Fibroblast of lung (primary cell): ENCODE measurements at regions not wholly inside any gene's neighbourhood (a gene's known extent, or its start where the extent isn't known, plus 50 kb on each side); places are given as distances from the start of the nearest gene placed in this dataset.

Experiments used
- DNase-seq, 2 donors: peaks; one replicate each; pipeline versions ENCODE4 v3.0.0 to v3.0.0-alpha.2; 2010; ENCODE audit warnings: low read depth in 2 of 2
- H2AFZ ChIP-seq: 2 replicates; pipeline ENCODE4 v1.5.1; 2012; ENCODE audit warnings: low read length, control low read depth, inconsistent platforms
- H3K27ac ChIP-seq: 2 replicates; pipeline ENCODE4 v1.5.1; 2011; ENCODE audit warnings: low read length, control low read depth; ENCODE audit not compliant: insufficient read depth
- H3K27me3 ChIP-seq: 2 replicates; pipeline ENCODE4 v1.5.1; 2011; ENCODE audit warnings: mild to moderate bottlenecking, low read length; ENCODE audit not compliant: control insufficient read depth, insufficient read depth
- H3K36me3 ChIP-seq: 2 replicates; pipeline ENCODE4 v1.5.1; 2011; ENCODE audit warnings: low read length; ENCODE audit not compliant: control insufficient read depth, insufficient read depth
- H3K4me1 ChIP-seq: 2 replicates; pipeline ENCODE4 v1.5.1; 2011; ENCODE audit warnings: low read length; ENCODE audit not compliant: control insufficient read depth, insufficient read depth; ENCODE audit errors: extremely low read depth
- H3K4me2 ChIP-seq: 2 replicates; pipeline ENCODE4 v1.5.1; 2011; ENCODE audit warnings: low read length, control low read depth; ENCODE audit not compliant: insufficient read depth; ENCODE audit errors: extremely low read depth
- H3K4me3 ChIP-seq, 4 experiments: fragments of 200-600 bp in 1 of 4; sonication (generic) in 1 of 4; replicated peaks in 1 of 4; 2 replicates each; pipeline ENCODE4 v1.5.1; 2011 to 2016; ENCODE audit warnings: low read length in 4 of 4, low read depth in 3 of 4, mild to moderate bottlenecking in 3 of 4, control low read depth in 2 of 4, inconsistent platforms in 1 of 4, mixed read lengths in 1 of 4; ENCODE audit not compliant: insufficient read depth in 1 of 4; ENCODE audit errors: control extremely low read depth in 1 of 4
- H3K79me2 ChIP-seq: 2 replicates; pipeline ENCODE4 v1.5.1; 2012; ENCODE audit warnings: mild to moderate bottlenecking, low read length, inconsistent platforms; ENCODE audit not compliant: control insufficient read depth, insufficient read depth
- H3K9ac ChIP-seq: 2 replicates; pipeline ENCODE4 v1.5.1; 2011; ENCODE audit warnings: mild to moderate bottlenecking, low read length, control low read depth; ENCODE audit not compliant: insufficient read depth
- H3K9me3 ChIP-seq: 2 replicates; pipeline ENCODE4 v1.5.1; 2012; ENCODE audit warnings: low read depth, low read length; ENCODE audit not compliant: control insufficient read depth, insufficient read depth
- H4K20me1 ChIP-seq: 2 replicates; pipeline ENCODE4 v1.5.1; 2011; ENCODE audit warnings: low read length; ENCODE audit not compliant: control insufficient read depth, insufficient read depth; ENCODE audit errors: extremely low read depth
- EZH2 ChIP-seq: IDR thresholded peaks from 2 replicates; pipeline ENCODE4 v1.5.1; 2012; ENCODE audit warnings: low read length, control low read depth, mild to moderate bottlenecking; ENCODE audit errors: missing control alignments
- TF ChIP-seq, protein P1 (sequence below), 2 donors: IDR thresholded peaks in 1 of 2; conservative IDR thresholded peaks in 1 of 2; 1 replicate in 1 of 2; 2 replicates in 1 of 2; pipeline ENCODE4 v1.5.1; 2011 to 2012; ENCODE audit warnings: low read length in 2 of 2, control low read depth in 1 of 2, inconsistent platforms in 1 of 2, low read depth in 1 of 2, mild to moderate bottlenecking in 1 of 2

DNA sequence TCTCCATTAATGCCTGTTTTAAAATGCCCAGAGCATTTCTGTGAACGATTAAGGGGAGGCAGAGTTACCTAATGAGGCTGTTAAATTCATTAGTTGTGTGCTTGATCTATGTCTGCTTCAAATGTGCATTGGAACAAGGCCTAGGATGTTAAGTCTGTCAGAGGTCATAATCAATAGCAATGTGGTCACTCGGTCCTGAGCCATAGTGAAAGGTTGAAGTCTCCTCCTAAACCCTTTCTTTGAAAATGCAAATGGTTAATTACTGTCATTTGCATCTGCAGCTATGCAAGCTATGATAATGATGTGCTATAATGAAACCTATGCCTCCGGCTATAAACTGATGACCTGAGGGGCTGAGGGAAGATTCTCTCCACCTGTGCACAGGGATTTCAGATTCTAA is 114.2 kb upstream of the NR5A2 start:
- no peaks in the 10 kb centered on the region for H3K27me3 ChIP-seq
- H2AFZ ChIP-seq: no peak overlapping the region
- H4K20me1 ChIP-seq: no peaks in the 10 kb centered on the region
- no peaks in the 10 kb centered on the region for H3K9me3 ChIP-seq
- H3K36me3 ChIP-seq: no peaks in the 10 kb centered on the region
- H3K27ac ChIP-seq: no peak overlapping the region
- no peak overlapping the region for H3K4me2 ChIP-seq
- TF ChIP-seq EZH2: no peak
- TF ChIP-seq, protein P1, sequence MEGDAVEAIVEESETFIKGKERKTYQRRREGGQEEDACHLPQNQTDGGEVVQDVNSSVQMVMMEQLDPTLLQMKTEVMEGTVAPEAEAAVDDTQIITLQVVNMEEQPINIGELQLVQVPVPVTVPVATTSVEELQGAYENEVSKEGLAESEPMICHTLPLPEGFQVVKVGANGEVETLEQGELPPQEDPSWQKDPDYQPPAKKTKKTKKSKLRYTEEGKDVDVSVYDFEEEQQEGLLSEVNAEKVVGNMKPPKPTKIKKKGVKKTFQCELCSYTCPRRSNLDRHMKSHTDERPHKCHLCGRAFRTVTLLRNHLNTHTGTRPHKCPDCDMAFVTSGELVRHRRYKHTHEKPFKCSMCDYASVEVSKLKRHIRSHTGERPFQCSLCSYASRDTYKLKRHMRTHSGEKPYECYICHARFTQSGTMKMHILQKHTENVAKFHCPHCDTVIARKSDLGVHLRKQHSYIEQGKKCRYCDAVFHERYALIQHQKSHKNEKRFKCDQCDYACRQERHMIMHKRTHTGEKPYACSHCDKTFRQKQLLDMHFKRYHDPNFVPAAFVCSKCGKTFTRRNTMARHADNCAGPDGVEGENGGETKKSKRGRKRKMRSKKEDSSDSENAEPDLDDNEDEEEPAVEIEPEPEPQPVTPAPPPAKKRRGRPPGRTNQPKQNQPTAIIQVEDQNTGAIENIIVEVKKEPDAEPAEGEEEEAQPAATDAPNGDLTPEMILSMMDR (conservative IDR thresholded peaks at IDR 0.05 in 1 of 2, IDR thresholded peaks at IDR 0.05 in 1 of 2; ENCODE audit: low read depth in 1 of 2, low read length in 2 of 2): no peak
- H3K4me1 ChIP-seq: no peaks in the 10 kb centered on the region
- no peak overlapping the region for H3K9ac ChIP-seq
- no peak overlapping the region for H3K4me3 ChIP-seq
- no peaks in the 10 kb centered on the region for H3K79me2 ChIP-seq
- DNase-seq: no peak

DNA sequence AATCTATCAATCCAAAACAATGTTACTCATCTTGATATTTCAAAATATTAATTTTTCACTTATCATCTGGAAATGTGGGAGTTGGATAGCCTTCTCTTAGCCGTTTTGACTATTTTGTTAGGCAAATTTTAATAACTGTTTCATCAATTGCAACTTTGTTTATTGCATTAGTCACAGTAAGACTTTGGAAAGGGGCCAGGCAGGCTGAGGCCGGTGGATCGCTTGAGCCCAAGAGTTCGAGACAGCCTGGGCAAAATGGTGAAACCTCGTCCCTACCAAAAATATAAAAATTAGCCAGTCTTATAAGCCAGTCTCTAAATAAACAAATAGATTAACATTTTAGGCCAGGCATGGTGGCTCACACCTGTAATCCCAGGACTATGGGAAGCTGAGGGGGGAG is 113.0 kb upstream of the NR5A2 start:
- no peak for TF ChIP-seq EZH2
- TF ChIP-seq, protein P1 (conservative IDR thresholded peaks at IDR 0.05 in 1 of 2, IDR thresholded peaks at IDR 0.05 in 1 of 2; ENCODE audit: low read depth in 1 of 2, low read length in 2 of 2): no peak

DNA sequence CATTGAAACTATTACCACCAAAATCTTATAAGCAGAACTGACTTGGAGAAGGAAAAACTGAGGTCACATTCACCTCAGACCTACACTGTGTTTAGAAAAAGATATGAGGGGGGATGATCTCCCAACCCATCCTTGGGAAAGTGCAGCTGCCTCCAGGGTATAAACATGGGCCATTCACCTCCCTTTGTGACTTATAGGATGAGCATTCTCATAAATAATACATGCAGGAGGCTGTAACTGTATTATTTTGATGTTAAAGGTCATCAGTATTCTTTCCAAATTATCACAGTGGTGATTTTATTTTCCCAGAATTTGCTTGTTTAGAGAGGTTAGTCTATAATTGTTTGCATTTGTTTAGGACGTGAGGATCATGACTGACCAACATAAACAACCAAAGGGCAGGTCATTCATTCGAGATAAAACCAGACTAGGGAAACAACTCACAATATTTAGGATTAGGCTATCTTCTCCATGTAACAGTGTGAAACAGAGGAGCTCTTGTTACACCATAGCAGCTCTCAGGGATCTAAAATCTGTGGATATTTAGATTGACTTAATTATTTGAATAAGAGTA is 109.2 kb upstream of the NR5A2 start:
- no peak for DNase-seq
- Histone ChIP-seq H3K9me3 (no peaks in the 10 kb centered on the region), H3K36me3 (no peaks in the 10 kb centered on the region), H3K4me2 (no peak overlapping the region), H2AFZ (no peak overlapping the region), H4K20me1 (no peaks in the 10 kb centered on the region), H3K27ac (no peak overlapping the region), H3K4me3 (no peak overlapping the region), H3K79me2 (no peaks in the 10 kb centered on the region), H3K9ac (no peak overlapping the region), H3K27me3 (no peaks in the 10 kb centered on the region), H3K4me1 (no peaks in the 10 kb centered on the region)
- no peak for TF ChIP-seq EZH2
- TF ChIP-seq, protein P1 (conservative IDR thresholded peaks at IDR 0.05 in 1 of 2, IDR thresholded peaks at IDR 0.05 in 1 of 2; ENCODE audit: low read depth in 1 of 2, low read length in 2 of 2): no peak

More for the DNA sequence above, 113.0 kb upstream of the NR5A2 start:
- DNase-seq: no peak
- Histone ChIP-seq H3K9me3 (no peaks in the 10 kb centered on the region), H3K4me2 (no peak overlapping the region), H3K4me1 (no peaks in the 10 kb centered on the region), H3K27me3 (no peaks in the 10 kb centered on the region), H3K27ac (no peak overlapping the region), H3K36me3 (no peaks in the 10 kb centered on the region), H3K9ac (no peak overlapping the region), H3K4me3 (no peak overlapping the region), H4K20me1 (no peaks in the 10 kb centered on the region), H2AFZ (no peak overlapping the region), H3K79me2 (no peaks in the 10 kb centered on the region)
